HG02678 (cell line): ENCODE measurements at regions not wholly inside any gene's neighbourhood (a gene's known extent, or its start where the extent isn't known, plus 50 kb on each side); places are given as distances from the start of the nearest gene placed in this dataset.

Source experiments
- ATAC-seq: cut with Tn5 transposase; IDR thresholded peaks from one replicate; pipeline ENCODE4 v1.9.1; 2021; ENCODE audit warnings: mild to moderate bottlenecking, moderate library complexity; ENCODE audit not compliant: unreplicated experiment

GRCh38 chr5:166058660-166059059, 2232.8 kb upstream of the WWC1 start:
- no peak for ATAC-seq

DNA sequence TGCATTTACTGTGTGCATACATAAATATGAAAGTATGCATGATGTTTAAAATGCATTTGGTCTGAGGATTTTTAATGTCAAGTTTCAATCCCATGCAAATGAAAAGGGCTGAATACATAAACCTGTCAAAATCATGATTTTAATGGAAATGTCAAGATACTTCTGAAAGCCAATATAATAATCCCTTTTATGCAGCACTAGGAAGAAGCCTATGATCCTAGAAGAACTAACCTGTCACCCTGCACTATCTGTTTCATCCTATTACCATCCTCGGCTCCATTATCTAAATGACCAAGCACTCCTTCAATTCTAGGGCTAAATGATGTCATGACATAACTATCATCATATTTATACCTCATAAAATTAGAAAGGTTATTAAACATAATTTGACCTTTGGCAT, 2229.4 kb upstream of the WWC1 start:
- no peak for ATAC-seq

DNA sequence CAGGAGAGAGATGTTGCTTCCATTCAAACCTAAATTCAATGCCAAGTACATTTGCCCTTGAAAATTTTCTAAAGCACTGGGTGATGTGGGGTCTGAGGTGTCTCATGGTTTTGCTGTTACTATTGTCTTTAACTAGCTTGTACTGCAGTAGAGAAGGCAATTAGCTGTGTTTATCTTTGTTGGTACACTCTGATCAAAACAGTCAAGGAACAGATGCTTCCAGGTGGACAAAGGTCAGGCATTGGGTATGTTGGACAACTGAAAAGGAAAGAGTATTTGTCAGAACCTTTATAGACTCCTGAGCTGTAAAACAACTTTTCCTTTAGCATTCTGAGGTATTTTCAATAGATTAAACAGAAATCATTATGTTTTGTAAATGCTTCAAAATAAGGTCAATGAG, 2228.7 kb upstream of the WWC1 start:
- no peak for ATAC-seq

- no peak for ATAC-seq
Measured at GRCh38 chr5:166063261-166063660, 2228.2 kb upstream of the WWC1 start.

- no peak for ATAC-seq
Measured at GRCh38 chr5:166068547-166069335, 2222.7 kb upstream of the WWC1 start.

GRCh38 chr5:166073901-166074581, 2217.4 kb upstream of the WWC1 start:
- ATAC-seq: no peak

DNA sequence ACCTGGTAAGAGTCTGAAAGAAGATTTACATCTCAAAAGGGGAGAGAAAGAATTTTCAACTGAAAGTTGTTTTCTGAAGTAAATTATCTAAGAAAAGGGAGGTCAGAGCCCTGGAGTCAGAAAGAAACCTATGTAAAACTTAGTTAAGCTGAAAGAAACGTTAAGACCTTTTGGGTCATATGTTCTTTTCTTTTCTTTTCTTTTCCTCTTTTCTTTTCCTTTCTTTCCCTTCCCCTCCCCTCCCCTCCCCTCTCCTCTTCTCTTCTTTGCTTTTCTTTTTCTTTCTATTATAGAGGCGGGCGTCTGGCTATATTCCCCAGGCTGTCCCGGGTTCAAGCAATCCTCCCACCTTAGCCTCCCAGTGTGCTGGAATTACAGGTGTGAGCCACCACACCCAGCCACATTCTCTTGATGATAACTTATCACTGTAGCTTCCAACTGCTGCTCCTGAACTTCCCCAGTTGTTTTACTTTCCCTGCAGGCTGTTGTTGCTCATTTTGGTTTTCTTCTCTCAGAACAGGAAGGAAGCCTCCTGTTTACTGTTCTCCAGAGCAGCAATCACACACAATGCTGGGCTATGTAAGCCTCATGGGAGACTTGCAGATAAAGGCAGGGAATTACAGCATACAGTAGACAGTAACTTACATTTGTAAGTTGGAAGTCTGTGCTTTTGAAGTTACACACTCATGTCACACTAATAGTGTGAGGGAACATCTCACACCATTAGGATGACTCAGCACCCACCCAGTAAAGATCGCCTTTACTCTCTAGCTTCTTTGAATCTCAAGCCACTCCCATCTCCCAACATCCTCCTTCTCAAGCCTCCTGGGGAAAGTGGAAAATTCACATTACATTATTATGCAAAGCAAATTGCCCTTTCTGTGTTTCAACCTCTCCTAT, 2216.6 kb upstream of the WWC1 start:
- no peak for ATAC-seq

DNA sequence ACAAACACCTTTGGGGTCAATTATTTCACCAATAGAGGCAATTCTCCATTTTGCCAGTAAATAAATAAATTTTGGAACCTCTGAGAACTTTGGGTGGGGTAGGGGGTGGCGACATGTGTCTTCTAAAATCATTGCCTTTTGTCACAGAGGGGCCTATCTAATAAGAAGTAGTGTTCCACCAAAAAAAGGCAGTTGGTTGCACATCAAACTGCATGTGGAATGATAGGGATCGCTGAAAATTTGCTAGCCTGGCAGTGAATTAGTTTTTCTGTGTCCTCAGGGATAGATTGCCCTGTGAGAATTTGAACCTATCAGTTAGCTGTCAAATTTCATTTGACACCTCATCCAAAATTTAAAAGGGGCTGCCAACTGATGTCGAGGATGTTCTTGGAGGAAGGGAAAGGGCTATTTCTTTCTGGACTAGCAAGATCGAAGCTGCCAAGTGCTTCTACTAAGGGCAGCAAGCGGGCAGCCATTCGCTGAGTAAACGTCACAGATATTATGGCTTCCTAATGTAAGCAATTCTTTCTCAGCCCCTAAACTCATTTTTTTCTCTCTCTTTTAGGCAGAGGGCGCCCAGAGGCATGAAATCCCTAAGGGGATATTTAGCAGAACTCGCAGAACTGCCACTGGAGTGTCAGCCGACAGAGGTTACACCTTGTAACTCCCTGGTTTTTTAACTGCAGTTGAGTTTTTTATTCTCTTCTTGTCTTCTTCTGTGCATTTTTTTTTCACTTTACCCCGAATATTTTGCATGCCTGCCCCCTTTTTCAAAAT, 2208.1 kb upstream of the WWC1 start:
- ATAC-seq: no peak

GRCh38 chr5:166086568-166086967, 2204.9 kb upstream of the WWC1 start:
- ATAC-seq: no peak

GRCh38 chr5:166088389-166089039, 2202.9 kb upstream of the WWC1 start:
- no peak for ATAC-seq

GRCh38 chr5:166091931-166092330, 2199.5 kb upstream of the WWC1 start:
- ATAC-seq: no peak

DNA sequence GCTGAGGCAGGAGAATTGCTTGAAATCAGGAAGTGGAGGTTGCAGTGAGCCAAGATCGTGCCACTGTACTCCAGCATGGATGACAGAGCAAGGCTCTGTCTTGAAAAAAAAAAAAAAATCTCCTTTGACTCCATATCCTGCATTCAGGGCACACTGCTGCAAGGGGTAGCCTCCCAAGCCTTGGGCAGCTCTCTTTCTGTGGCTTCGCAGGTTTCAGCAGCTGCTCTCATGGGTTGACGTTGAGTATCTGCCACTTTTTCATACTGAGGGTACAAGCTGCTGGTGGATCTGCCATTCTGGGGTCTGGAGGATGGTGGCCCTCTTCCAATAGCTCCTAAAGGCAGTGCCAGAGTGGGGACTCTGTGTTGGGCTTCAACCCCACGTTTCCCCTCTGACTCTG, 2198.1 kb upstream of the WWC1 start:
- no peak for ATAC-seq

DNA sequence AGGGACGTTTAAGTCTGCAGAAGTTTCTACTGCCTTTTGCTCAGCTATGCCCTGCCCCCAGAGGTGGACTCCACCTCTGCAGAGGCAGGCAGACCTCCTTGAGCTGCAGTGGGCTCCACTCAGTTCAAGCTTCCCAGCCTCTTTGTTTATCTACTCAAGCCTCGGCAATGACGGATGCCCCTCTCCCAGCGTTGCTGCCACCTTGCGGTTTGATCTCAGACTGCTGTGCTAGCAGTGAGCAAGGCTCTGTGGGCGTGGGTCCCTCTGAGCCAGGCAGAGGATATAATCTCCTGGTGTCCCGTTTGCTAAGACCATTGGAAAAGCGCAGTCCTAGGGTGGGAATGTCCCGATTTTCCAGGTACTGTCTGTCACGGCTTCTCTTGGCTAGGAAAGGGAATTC, 2188.5 kb upstream of the WWC1 start:
- ATAC-seq: no peak

DNA sequence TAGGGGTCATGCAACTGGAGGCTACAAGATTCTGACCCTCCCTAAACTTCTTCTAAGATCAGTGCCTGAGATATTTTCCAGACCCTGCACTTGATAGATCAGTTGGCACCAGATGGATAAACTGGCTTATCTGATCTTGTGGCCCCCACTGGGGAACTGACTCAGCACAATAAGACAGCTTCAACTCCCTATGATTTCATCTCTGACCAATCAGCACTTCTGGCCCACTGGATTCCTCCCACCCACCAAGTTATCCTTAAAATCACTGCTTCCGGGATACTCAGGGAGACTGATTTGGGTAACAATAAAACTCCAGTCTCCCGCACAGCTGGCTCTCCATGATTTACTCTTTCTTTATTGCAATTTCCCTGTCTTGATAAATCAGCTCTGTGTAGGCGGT, 2180.4 kb upstream of the WWC1 start:
- no peak for ATAC-seq

DNA sequence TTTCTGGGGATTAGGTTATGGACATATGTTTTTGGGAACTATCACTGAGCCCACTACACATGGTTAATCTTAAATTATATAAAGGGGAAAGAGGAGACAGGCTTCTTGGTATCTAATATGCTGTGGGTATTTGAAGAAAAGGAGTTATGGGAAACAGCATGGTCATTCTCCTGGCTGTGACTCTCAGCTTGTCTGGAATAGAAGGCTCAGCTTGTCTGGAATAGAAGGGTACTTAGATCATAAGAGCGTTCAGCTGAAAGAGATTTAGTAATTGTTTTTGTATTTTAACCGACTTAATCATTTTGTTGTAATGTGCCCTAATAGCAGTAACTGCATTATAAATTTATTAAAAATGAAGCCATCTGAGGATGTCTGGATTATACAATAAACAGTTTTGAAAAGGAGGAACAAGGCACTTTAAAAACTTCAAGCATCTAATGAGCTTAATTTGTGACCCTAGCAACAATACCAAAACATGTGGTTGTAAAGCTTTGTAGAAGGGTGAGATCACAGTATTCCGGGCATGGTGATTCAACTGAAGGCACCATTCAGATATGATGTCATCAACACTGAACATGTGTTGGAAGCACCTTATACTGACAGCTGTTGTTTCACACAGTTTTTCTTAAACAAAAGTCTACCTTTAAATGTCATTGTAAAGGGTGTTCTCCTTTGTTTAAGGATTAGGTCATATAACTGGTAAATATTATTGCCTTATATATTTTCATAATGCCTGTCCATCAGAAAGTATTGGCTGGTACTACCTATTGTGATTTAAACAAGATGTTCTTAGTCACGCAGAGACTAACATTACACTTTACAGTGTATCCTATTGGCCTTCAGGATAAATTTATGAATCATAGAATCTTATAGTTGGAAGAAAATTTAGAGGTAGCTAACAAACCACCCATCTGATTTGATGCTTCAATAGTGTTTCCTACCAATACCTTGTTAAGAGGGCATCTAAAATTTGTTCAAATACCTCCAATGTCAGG, 2174.1 kb upstream of the WWC1 start:
- no peak for ATAC-seq

GRCh38 chr5:166119506-166119905, 2171.9 kb upstream of the WWC1 start:
- no peak for ATAC-seq

GRCh38 chr5:166123717-166124116, 2167.7 kb upstream of the WWC1 start:
- no peak for ATAC-seq

GRCh38 chr5:166127766-166128570, 2163.5 kb upstream of the WWC1 start:
- ATAC-seq: no peak
